ENCODE measurements at regions not wholly inside any gene's neighbourhood (a gene's known extent, or its start where the extent isn't known, plus 50 kb on each side); places are given as distances from the start of the nearest gene placed in this dataset.

GRCh38 chr18:60189856-60190255 lies 182.7 kb downstream of the MC4R start (continued):
- TF ChIP-seq CHD7 (IDR thresholded peaks at IDR 0.05; ENCODE audit: low read depth, low read length) (no peak), CBX3 (IDR thresholded peaks at IDR 0.05; ENCODE audit: borderline replicate concordance in 1 of 2, low read length in 2 of 2) (no peak), KLF16 (IDR thresholded peaks at IDR 0.05) (no peak), TRIM28 (IDR thresholded peaks at IDR 0.05) (no peak), ZKSCAN3 (CRISPR knock-in tag; IDR thresholded peaks at IDR 0.05) (no peak)

Measured in K562 (cell line).